GM19025 (cell line): ENCODE measurements at regions not wholly inside any gene's neighbourhood (a gene's known extent, or its start where the extent isn't known, plus 50 kb on each side); places are given as distances from the start of the nearest gene placed in this dataset.
"Not testable (repeated sequence)": the region's sequence is repeated elsewhere in the genome, so short reads cannot be mapped to it uniquely, and the experiment has no call there.

Experiments used
- ATAC-seq: cut with Tn5 transposase; IDR thresholded peaks from one replicate; pipeline ENCODE4 v1.9.1; 2021; ENCODE audit warnings: mild to moderate bottlenecking, low read depth, moderate library complexity; ENCODE audit not compliant: unreplicated experiment

DNA sequence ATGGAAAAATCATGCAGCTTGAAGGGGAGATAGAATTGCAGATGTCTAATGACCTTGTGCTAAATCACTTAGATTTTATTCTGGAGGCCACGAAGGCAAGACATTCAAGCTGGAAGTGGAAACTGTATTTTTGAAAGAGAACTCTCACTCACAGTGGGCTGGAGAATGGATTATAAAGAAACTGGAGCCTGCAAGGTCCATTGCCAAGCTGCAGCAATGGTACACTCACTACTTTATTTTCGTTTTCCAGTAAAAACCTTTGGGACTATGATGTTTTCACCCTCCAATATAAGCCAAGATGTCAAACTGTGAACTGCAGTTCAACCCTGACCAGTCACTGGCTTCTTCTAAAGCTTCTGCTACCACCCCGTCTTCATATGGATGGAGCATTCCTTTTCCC, 62.0 kb downstream of the SKIDA1 start:
- ATAC-seq, result no peak

DNA sequence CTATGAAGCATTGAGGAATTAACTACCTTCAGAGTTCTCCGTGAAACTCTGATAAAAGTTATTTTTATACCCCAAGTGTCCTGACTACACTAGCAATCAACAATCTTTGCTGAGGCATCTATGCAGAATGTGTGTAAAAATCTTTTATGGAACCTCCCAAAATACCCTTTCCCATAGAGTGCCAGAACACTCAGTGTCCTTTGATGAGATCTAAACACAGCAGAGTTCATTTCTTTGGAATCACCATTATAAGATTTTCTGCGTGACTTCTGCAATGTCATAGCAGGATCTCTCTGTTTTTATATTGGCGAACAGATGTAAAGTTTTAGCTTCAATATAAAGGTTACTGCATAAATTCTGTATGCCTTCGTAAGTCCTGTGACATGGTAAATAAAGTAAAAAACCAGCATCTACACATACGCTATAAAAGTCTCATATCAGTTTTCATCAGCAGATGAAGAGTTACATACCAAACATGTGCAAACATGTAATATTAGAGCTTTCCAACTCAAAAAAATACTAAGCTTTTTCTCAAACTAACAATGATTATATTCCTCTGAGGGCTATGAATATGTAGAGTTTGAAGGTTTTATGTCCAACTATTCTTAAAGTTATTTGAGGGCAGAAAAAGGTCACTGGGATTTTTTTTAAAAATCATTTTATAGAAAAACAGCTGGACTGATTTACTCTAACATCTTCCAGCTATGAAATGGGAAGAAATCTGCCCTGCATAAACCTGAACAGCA, 67.2 kb downstream of the SKIDA1 start:
- no peak for ATAC-seq

DNA sequence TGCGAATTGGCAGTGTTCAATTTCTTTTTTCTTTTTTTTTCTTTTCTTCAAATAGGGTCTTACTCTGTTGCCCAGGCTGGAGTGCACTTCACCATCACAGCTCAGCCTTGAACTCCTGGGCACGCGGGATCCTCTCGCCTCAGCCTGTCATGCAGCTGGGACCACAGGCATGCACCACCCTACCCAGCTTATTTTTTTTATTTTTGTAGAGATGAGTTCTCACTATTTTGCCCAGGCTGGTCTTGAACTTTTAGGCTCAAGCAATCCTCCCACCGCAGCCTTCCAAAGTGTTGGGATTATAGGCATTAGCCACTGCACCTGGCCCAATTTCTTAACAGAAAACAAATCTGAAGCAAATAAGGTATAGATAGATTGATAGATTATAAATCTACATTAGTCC, 69.3 kb downstream of the SKIDA1 start:
- ATAC-seq, result no peak

DNA sequence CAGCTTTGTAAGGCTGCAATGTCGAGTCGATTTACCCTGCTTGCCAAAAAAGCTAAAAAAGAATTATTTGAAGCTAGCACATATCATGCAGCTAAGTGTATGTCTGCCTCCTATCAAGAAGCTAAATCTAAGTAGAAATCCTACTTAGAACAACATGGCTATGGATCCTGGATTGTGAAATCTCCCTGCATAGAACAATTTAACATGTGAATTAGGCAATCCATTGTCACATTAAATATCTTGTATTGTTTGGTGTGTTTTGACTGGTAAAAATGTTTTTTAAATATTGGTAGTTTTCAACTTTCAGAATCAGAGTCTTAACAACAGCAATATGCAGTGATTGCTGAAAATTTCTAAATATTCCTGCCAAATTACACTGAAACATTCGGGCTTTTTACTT, 73.3 kb downstream of the SKIDA1 start:
- no peak for ATAC-seq

DNA sequence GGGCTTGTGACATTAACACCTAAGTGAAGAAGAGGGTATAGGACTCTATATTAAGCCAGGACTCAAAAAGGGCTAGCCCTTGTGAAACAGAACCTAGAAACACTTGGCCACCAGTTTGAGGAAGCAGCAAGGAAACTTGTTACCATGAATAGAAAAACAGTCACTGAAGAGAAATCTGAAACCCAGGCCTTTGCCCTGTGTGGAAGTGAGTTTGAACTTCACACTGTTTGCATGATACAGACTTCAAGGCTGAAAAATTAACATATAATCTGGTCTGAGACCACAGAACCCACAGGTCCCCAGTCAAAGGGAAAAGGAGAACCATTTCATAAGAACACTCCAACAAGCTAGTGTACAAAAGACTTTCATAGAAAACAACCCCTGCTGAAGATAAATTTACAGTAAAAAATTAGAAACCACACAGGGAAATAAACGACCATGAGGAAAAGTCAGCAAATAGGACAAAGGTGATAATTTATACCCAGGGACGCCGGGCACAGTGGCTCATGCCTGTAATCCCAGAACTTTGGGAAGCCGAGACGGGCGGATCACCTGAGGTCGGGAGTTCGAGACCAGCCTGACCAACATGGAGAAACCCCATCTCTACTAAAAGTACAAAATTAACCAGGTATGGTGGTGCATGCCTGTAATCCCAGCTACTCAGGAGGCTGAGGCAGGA, 76.1 kb downstream of the SKIDA1 start:
- no peak for ATAC-seq

DNA sequence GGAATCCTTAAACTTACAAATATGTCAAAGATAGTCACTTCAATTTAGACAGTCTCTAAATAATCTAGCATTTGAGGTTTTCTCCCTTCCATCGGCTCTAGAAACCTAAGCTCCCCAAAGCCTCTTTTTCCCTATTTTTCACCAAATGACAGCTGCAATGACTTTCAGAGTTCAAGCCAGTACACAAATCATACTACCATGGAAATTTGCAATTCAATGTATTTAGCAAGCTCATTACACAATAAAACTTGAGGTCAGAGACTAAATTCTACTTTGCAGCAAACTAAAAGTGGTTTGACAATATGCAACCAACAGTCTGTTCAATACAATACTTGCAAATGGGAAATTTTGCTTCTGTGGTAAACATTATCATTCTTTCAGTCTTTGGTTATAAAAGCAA, 80.3 kb downstream of the SKIDA1 start:
- no peak for ATAC-seq

DNA sequence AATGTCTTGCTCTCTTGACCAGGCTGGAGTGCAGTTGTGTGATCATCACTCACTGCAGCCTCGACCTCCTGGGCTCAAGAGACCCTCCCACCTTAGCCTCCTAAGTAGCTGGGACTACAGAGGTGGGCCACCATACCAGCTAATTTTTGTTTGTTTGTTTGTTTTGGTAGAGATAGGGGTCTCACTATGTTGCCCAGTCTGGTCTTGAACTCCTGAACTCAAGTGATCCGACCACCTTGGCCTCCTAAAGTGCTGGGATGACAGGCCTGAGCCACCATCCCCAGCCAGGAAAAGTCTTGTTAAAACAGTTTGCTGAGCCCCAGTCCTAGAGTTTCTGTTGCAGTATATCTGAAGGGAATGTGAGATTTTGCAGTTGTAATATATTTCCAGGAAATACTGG, 83.9 kb downstream of the SKIDA1 start:
- ATAC-seq, result no peak

DNA sequence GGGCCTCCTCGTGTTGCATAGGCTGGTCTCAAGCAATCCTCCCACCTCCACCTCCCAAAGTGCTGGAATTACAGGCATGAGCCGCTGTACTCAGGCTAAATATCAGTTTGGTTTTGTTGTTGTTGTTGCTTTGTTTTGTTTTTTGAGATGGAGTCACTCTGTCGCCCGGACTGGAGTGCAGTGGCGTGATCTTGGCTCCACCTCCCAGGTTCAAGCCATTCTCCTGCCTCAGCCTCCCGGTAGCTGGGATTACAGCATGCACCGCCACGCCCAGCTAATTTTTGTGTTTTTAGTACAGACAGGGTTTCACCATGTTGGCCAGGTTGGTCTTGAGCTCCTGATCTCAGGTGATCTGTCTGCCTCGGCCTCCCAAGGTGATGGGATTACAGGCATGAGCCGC, 86.6 kb downstream of the SKIDA1 start:
- not testable (repeated sequence) for ATAC-seq

DNA sequence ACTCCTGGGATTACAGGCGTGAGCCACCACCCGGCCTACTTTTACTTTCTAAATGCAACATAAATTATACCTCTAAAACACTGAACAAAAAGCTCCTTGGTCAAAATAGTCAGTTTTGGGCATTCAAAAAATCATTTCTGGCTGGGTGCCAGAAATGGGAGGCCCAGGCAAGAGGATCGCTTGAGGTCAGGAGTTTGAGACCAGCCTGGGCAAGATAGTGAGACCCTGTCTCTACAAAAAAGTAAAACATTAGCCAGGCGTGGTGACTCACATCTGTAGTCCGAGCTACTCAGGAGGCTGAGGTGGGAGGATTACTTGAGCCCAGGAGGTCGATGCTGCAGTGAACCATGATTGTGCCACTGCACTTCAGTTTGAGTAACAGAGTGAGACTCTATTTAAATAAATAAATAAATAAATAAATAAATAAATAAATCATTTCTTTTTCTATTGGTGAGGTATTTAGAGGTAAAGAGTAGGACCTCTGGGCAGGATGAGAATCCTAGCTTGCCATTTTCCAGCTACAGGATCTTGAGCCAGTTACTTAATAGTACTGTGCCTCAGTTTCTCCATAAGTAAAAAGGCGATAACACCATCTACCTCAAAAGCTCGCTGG, 87.6 kb downstream of the SKIDA1 start:
- ATAC-seq, result no peak

DNA sequence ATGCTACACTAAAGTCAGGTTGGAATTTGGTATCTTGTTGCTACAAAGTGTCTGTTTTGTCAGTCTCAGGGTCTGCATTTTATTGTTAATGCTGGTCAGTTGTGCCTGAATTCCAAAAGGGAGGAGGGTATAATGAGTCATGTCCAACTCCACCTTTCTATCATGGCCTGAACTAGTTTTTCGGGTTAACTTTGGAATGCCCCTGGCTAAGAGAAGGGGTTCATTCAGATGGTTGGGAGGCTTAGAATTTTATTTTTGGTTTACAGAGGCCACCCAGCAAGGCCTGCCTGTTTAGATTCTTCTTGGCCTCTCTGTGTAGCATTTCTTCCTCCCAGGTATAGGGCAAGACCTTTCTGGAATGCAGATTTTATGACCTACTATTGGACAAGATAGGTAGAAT, 93.2 kb downstream of the SKIDA1 start:
- ATAC-seq, result no peak

DNA sequence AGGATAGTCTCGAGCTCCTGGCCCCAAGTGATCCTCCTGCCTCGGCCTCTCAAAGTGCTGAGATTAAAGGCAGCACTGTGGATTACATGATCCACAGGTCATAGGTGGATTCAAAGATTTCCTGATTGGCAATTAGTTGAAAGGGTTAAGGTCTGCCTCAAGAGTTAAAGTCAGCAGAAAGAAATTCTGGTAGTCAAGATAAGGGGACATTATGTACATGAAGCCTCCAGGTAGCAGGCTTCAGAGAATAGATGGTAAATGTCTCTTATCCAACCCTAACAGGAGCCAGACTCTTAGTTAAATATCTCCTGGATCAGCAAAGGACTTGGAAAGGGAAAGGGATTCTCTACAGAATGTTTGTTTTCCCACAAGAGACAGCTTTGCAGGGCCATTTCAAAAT, 93.7 kb downstream of the SKIDA1 start:
- ATAC-seq, result no peak

DNA sequence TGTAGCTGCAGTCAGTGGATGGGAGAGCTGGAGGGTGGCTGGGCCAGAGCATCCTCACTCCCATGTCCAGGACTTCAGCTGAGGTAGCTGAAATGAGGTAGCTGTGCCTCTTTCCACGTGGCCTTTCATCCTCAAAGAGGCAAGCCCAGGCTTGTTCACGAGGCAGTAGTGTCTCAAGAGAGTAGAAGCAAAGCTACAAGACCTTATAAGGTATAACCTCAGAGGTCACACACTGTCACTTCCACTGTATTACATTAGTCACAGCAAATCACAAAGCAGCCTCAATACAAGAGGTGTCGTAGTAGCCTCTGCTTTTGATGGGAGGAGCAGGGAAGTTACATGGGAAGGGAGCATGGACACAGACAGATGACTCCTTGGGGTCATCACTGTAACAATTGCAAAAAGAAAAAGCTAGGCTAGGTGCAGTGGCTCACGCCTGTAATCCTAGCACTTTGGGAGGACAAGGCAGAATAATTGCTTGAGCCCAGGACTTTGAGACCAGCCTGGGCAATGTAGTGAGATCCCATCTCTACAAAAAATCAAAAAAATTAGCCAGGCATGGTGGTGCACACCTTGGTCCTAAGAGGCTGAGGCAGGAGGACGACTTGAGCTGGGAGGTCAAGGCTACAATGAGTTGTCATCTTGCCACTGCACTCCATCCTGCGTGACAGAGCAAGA, 97.5 kb downstream of the SKIDA1 start:
- no peak for ATAC-seq

DNA sequence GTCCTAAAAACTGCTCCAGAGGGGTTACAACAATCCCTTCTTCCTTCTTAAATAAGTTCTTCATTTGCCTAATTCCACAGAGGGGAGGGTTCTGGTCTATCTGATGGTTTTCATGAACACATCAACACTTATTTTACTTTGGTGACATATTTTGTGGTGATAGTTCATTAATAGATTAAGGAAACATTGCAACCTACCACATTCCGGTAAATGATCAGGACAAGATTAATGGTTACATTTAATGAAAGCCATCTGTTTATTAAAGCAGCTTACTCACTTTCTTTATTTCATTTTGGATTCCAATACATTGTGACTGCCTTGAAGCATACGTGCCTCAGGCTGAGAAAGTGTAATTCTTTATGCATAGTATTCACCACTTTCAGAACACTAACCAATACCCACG, 101.0 kb downstream of the SKIDA1 start:
- no peak for ATAC-seq

DNA sequence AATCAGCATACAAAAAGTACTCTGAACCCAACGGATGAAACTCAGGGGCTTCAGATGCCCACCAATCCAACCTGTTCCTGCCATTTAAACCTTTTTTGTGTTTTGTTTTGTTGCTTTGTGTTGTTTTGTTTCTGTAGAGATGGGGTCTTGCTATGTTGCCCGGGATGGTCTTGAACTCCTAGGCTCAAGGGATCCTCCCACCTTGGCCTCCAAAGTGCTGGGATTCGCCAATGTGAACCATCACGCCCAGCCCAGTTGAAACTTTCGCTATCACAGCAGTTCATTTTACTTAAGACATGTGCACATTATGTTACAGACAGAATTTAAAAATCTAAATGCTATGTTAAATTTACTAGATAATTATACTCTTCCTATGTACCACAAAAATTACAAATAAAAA, 101.6 kb downstream of the SKIDA1 start:
- ATAC-seq, result no peak

DNA sequence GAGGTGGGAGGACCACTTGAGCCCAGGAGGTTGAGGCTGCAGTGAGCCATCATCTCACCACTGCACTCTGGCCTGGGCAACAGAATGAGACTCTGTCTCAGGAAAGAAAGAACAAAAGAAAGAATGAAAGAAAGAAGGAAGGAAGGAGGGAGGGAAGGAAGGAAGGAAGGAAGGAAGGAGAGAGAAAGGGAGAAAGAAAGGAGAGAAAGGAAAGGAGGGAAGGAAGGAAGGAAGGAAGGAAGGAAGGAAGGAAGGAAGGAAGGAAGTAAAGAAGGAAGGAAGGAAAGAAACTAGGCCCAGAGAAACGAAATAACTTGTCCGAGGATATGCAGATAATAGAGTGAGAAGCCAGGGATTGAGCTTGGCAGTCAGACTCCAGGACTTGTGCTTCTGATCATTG, 102.1 kb downstream of the SKIDA1 start:
- ATAC-seq, result no peak

DNA sequence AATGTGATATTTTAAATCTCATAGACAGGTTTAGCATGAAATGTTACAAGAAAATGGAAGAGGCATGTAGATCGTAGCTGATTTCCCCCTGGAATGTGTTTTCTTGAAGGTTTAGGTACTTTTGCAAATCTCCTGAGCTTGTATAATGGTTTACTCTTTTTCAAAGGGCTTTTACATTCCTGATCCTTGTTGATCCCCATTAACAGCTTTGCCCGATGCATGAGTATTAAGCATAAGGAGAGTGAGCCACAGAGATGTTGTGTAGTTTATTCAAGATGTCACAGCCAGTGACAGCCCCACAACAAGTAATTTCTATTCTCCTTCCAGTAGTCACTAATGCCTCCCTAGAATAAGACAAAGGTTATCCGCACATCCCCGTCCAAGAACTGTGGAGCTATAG, 103.7 kb downstream of the SKIDA1 start:
- ATAC-seq, result no peak

DNA sequence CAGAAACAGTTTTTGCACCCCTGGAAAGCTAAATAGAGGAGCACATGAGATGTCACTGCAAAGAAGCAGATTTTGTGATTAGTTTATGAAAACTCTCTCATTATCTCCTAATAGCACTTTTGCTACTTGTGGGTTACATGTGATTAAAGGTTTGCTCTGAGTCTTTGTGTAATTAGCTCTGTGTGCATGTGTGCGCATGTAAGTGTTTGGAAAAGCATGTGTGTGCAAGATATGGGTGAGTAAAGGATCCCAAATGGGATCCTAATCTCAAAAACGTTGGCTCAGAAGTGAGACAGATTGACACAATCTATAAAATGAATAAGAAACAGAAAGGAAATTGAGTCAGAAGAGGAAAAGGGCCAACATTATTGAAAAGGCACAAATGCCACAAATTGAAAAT, 104.5 kb downstream of the SKIDA1 start:
- ATAC-seq, result no peak

DNA sequence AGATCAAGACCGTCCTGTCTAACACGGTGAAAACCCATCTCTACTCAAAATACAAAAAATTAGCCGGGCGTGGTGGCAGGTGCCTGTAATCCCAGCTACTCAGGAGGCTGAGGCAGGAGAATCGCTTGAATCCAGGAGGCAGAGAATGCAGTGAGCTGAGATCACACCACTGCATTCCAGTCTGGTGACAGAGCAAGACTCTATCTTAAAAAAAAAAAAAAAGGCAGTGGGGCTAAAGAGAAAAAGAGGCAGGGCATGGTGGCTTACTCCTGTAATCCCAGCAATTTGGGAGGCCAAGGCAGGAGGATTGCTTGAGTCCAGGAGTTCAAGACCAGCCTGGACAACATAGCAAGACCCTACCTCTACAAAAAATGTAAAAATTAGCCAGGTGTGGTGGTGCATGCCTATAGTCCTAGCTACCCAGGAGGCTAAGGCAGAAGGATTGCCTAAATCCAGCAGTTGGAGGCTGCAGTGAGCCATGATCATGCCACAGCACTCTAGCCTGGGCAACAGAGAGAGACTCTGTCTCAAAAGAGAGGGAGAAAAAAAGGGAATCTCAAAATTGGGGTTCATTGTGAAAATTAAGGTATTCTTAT, 106.4 kb downstream of the SKIDA1 start:
- not testable (repeated sequence) for ATAC-seq

DNA sequence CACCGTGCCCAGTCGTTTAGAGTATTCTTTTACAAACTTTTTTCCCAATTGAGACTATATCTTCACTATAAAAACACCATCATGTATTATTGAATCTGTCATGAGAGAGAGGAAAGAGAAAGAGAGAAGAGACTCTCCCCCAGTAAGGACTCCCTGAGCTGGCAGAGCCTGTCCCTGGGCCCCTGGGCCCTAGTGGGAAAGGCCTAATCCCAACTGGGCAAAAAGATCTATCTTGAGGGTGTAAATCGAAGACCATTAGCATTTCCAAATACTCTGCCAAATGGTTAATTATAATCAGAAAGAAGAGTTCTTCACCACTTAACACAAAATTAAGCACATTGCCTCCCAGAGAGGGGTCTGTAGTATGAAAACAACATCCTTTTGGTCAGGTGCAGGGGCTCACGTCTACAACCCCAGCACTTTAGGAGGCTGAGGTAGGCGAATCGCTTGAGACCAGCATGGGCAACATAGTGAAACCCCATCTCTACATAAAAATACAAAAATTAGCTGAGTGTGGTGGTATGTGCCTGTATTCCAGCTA, 108.2 kb downstream of the SKIDA1 start:
- ATAC-seq, result no peak

DNA sequence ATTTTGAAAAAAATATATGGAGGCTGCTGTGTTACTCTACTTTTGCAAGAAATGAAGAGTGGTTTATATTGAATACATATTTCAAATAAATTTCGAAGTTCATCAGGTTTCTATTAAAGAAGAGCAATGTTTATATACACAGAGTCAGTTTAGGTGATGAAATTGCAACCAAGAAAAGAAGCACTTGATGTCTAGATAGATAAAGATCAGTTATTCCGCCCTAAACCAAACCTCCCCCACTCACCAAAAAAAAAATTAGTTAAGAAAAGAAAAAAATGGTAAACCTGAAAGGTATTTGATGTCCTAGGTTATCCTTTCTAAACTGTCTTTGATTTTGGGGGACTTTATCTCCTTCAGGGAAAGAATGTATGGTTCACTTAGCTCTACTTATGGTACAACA, 111.8 kb downstream of the SKIDA1 start:
- no peak for ATAC-seq

DNA sequence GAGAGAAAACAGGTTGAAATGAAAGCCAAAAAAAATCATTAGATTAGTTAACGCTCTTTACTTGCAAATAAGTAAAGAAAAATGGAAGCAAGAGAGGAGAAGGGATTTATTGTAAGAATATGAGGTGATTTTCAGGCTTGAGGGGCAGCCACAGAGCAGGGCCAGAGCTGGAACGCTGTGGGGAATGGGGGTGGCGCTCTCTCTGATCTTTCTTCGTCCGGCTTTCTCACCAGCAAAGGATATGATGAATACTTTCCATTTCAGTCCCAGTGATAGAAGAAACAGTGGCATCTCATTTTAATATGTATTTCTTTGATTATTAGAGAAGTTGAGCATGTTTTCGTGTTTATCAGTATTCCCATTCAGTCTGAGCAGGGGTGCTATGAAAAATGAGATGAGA, 112.2 kb downstream of the SKIDA1 start:
- ATAC-seq, result no peak
